ENCODE measurements at regions not wholly inside any gene's neighbourhood (a gene's known extent, or its start where the extent isn't known, plus 50 kb on each side); places are given as distances from the start of the nearest gene placed in this dataset.

DNA sequence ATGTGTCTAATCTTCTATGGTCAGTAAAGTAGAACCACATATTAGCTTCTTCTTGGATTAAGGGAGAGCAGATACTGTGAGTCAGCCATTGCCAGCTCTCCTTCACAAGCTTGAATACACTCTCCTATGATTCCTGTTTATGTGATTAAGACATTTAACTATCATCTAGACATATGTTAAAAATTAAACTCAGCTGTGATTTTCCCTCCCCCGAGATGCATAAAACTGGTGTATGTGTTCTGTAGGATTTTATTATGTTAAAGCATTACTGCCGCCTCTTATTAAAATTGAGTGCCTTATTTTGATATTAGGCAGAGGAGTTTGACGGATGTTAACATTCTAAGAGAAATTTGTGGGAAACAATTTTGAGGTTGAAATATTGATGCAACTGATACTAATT, 114.6 kb downstream of the ACTBL2 start:
- TF ChIP-seq EZH2phosphoT487 (IDR thresholded peaks at IDR 0.05; ENCODE audit: insufficient read depth, low read depth) (no peak), EZH2 (IDR thresholded peaks at IDR 0.05; ENCODE audit: insufficient read depth, poor library complexity, severe bottlenecking) (no peak)

Data from GM23248 (cell line).